GM23338 (cell line): ENCODE measurements at regions not wholly inside any gene's neighbourhood (a gene's known extent, or its start where the extent isn't known, plus 50 kb on each side); places are given as distances from the start of the nearest gene placed in this dataset.

Experiments
- ATAC-seq: fragments of 200-7000 bp; cut with Tn5 transposase; 3 replicates; pipeline ENCODE4 v1.9.1; 2020
- DNase-seq: peaks from one replicate; pipeline ENCODE4 v3.0.0-alpha.2; 2015; ENCODE audit warnings: low spot score
- H2AFZ ChIP-seq: fragments of 200-600 bp; sonication (generic); 2 replicates; pipeline ENCODE4 v1.8.0; 2016; ENCODE audit warnings: antibody characterized with exemption, mild to moderate bottlenecking, moderate library complexity
- H3F3A ChIP-seq: fragments of 200-600 bp; sonication (generic); replicated peaks from 2 replicates; pipeline ENCODE4 v1.8.0; 2017; ENCODE audit warnings: antibody characterized with exemption, mixed run types, low read depth
- H3K27ac ChIP-seq: fragments of 200-600 bp; sonication (generic); 2 replicates; pipeline ENCODE4 v1.6.1; 2016; ENCODE audit warnings: low read depth
- H3K27me3 ChIP-seq: fragments of 200-600 bp; sonication (generic); 2 replicates; pipeline ENCODE4 v1.8.0; 2016; ENCODE audit warnings: mild to moderate bottlenecking, mixed run types, moderate library complexity; ENCODE audit not compliant: insufficient read depth
- H3K36me3 ChIP-seq: fragments of 200-600 bp; sonication (generic); 2 replicates; pipeline ENCODE4 v1.8.0; 2016; ENCODE audit warnings: mild to moderate bottlenecking; ENCODE audit not compliant: insufficient read depth
- H3K4me1 ChIP-seq: fragments of 200-600 bp; sonication (generic); 2 replicates; pipeline ENCODE4 v1.8.0; 2016; ENCODE audit warnings: mild to moderate bottlenecking, moderate library complexity; ENCODE audit not compliant: insufficient read depth
- H3K4me2 ChIP-seq: fragments of 200-600 bp; sonication (generic); 2 replicates; pipeline ENCODE4 v1.7.1; 2017; ENCODE audit warnings: mixed run types
- H3K4me3 ChIP-seq: fragments of 200-600 bp; sonication (generic); 2 replicates; pipeline ENCODE4 v1.6.1; 2016; ENCODE audit warnings: mixed run types
- H3K79me2 ChIP-seq: fragments of 200-600 bp; sonication (generic); replicated peaks from 2 replicates; pipeline ENCODE4 v1.8.0; 2017; ENCODE audit warnings: mild to moderate bottlenecking; ENCODE audit not compliant: insufficient read depth
- H3K9me2 ChIP-seq: fragments of 200-600 bp; sonication (generic); 2 replicates; pipeline ENCODE4 v1.8.0; 2017; ENCODE audit not compliant: insufficient read depth
- H4K20me1 ChIP-seq: fragments of 200-600 bp; sonication (generic); replicated peaks from 2 replicates; pipeline ENCODE4 v1.8.0; 2017; ENCODE audit warnings: mild to moderate bottlenecking; ENCODE audit not compliant: insufficient read depth
- H3K27ac Mint-ChIP-seq: 2 replicates; pipeline ENCODE4 v1.8.0; 2020; ENCODE audit warnings: inconsistent platforms, mild to moderate bottlenecking, moderate library complexity, mixed read lengths
- H3K27me3 Mint-ChIP-seq: 3 replicates; pipeline ENCODE4 v1.8.0; 2022; ENCODE audit warnings: low read depth, mild to moderate bottlenecking, moderate library complexity, mixed read lengths, inconsistent platforms; ENCODE audit not compliant: insufficient read depth, poor library complexity
- H3K36me3 Mint-ChIP-seq: 3 replicates; pipeline ENCODE4 v1.8.0; 2021; ENCODE audit warnings: low read depth, mild to moderate bottlenecking, inconsistent platforms, moderate library complexity, mixed read lengths
- H3K4me1 Mint-ChIP-seq: 3 replicates; pipeline ENCODE4 v1.8.0; 2020; ENCODE audit warnings: mild to moderate bottlenecking, inconsistent platforms, mixed read lengths
- H3K4me3 Mint-ChIP-seq: 3 replicates; pipeline ENCODE4 v1.8.0; 2021; ENCODE audit warnings: moderate library complexity, mild to moderate bottlenecking, inconsistent platforms, mixed read lengths
- H3K9me3 Mint-ChIP-seq: 3 replicates; pipeline ENCODE4 v1.8.0; 2020; ENCODE audit warnings: moderate library complexity, mild to moderate bottlenecking, inconsistent platforms, mixed read lengths
- CREB1 ChIP-seq: fragments of 250-450 bp; sonication (Bioruptor Pico); IDR thresholded peaks from 2 replicates; pipeline ENCODE4 v1.5.0; 2020; ENCODE audit warnings: low read depth, mild to moderate bottlenecking, moderate library complexity
- CTCF ChIP-seq, 2 experiments: fragments of 200-600 bp in 1 of 2; sonication (generic) in 1 of 2; conservative IDR thresholded peaks; 2 replicates each; pipeline versions ENCODE4 v1.5.1 to v1.6.1; 2016 to 2017; ENCODE audit warnings: antibody characterized with exemption in 2 of 2, low read depth in 2 of 2, mild to moderate bottlenecking in 2 of 2, moderate library complexity in 1 of 2
- ETS1 ChIP-seq: IDR thresholded peaks from 2 replicates; pipeline ENCODE4 v1.6.1; 2016; ENCODE audit warnings: antibody characterized with exemption
- POLR2AphosphoS5 ChIP-seq: IDR thresholded peaks from 2 replicates; pipeline ENCODE4 v1.6.1; 2016; ENCODE audit warnings: antibody characterized with exemption, low read depth
- ZNF331 ChIP-seq: fragments of 250-450 bp; sonication (Bioruptor Pico); IDR thresholded peaks from 2 replicates; pipeline ENCODE4 v1.5.0; 2020; ENCODE audit warnings: low read depth, mild to moderate bottlenecking, moderate library complexity
- ZNF462 ChIP-seq: fragments of 250-450 bp; sonication (Bioruptor Pico); IDR thresholded peaks from 2 replicates; pipeline ENCODE4 v1.5.0; 2020; ENCODE audit warnings: mild to moderate bottlenecking, moderate library complexity

- H3K27ac Mint-ChIP-seq = no peak overlapping the region
- TF ChIP-seq CTCF (conservative IDR thresholded peaks at IDR 0.05; ENCODE audit: low read depth in 2 of 2) (no peak), ETS1 (no peak), ZNF331 (CRISPR knock-in tag) (no peak), ZNF462 (no peak), CREB1 (CRISPR knock-in tag) (no peak), POLR2AphosphoS5 (no peak)
- peaks cover 5% of the 10 kb centered on the region for H3K4me1 Mint-ChIP-seq
- no peaks in the 10 kb centered on the region for H3K36me3 Mint-ChIP-seq
- no peaks in the 10 kb centered on the region for H3F3A ChIP-seq
- DNase-seq (no peak), ATAC-seq (no peak)
- H3K79me2 ChIP-seq = no peaks in the 10 kb centered on the region
- no peak overlapping the region for H3K4me3 ChIP-seq
- H3K4me1 ChIP-seq = no peaks in the 10 kb centered on the region
- H3K27me3 ChIP-seq = no peaks in the 10 kb centered on the region
- H3K9me3 Mint-ChIP-seq = no peaks in the 10 kb centered on the region
- no peak overlapping the region for H3K4me2 ChIP-seq
- H2AFZ ChIP-seq = no peak overlapping the region
- no peak overlapping the region for H3K4me3 Mint-ChIP-seq
- H3K36me3 ChIP-seq = no peaks in the 10 kb centered on the region
- no peaks in the 10 kb centered on the region for H3K9me2 ChIP-seq
- no peak overlapping the region for H3K27ac ChIP-seq
- no peaks in the 10 kb centered on the region for H4K20me1 ChIP-seq
- H3K27me3 Mint-ChIP-seq = no peaks in the 10 kb centered on the region
Observed at GRCh38 chrX:104392350-104392749, 137.6 kb upstream of the ESX1 start.
